ENCODE measurements at regions not wholly inside any gene's neighbourhood (a gene's known extent, or its start where the extent isn't known, plus 50 kb on each side); places are given as distances from the start of the nearest gene placed in this dataset.

GRCh38 chr7:79971058-79971457, 163.6 kb upstream of the GNAI1 start:
- no peak for TF ChIP-seq POLR2A (IDR thresholded peaks at IDR 0.05)
- no peak for TF ChIP-seq CTCF (IDR thresholded peaks at IDR 0.05)

Measured in right lobe of liver (tissue), 4 donors.